CD4-positive, alpha-beta T cell (primary cell): ENCODE measurements at regions not wholly inside any gene's neighbourhood (a gene's known extent, or its start where the extent isn't known, plus 50 kb on each side); places are given as distances from the start of the nearest gene placed in this dataset.

Source experiments
- ATAC-seq: fragments of 200-7000 bp; cut with Tn5 transposase; one replicate; pipeline ENCODE4 v1.10.0; 2022; ENCODE audit warnings: mild to moderate bottlenecking; ENCODE audit not compliant: poor library complexity
- CTCF ChIA-PET: fragments of 350-600 bp; sonication (Branson Sonifier 250); formaldehyde crosslinking; loops from one replicate; lab custom pipeline; 2021; ENCODE audit warnings: antibody characterized with exemption, inconsistent platforms; lab: Charles Lee
- POLR2A ChIA-PET: fragments of 350-600 bp; sonication (Branson Sonifier 250); formaldehyde crosslinking; loops from one replicate; lab custom pipeline; 2021; ENCODE audit warnings: antibody characterized with exemption, inconsistent platforms; lab: Charles Lee
- DNase-seq, 14 experiments: peaks; one replicate each; pipeline ENCODE4 v3.0.0-alpha.2; 2013 to 2020; ENCODE audit warnings: mixed read lengths in 2 of 14
- H3K27ac ChIP-seq, 2 donors: one replicate each; pipeline versions ENCODE4 v1.5.1 to v1.7.0; 2013; ENCODE audit warnings: low read length in 2 of 2, low read depth in 1 of 2, mild to moderate bottlenecking in 1 of 2
- H3K27me3 ChIP-seq, 2 experiments: 1 replicate in 1 of 2; 2 replicates in 1 of 2; pipeline versions ENCODE4 v1.6.1 to v1.7.0; 2013; ENCODE audit warnings: low read length in 2 of 2, control low read depth in 1 of 2, mild to moderate bottlenecking in 1 of 2, moderate library complexity in 1 of 2; ENCODE audit not compliant: insufficient read depth in 2 of 2, control insufficient read depth in 1 of 2
- H3K36me3 ChIP-seq: one replicate; pipeline ENCODE4 v1.6.1; 2013; ENCODE audit warnings: low read length, control low read depth; ENCODE audit not compliant: insufficient read depth
- H3K4me1 ChIP-seq: one replicate; pipeline ENCODE4 v1.6.1; 2013; ENCODE audit warnings: low read length, control low read depth; ENCODE audit not compliant: insufficient read depth
- H3K4me3 ChIP-seq: one replicate; pipeline ENCODE4 v1.5.1; 2013; ENCODE audit warnings: mild to moderate bottlenecking, low read length, moderate library complexity
- H3K9me3 ChIP-seq, 2 experiments: 1 replicate in 1 of 2; 2 replicates in 1 of 2; pipeline versions ENCODE4 v1.6.1 to v1.7.0; 2013; ENCODE audit warnings: low read length in 2 of 2, mild to moderate bottlenecking in 2 of 2, control low read depth in 1 of 2, moderate library complexity in 1 of 2; ENCODE audit not compliant: control insufficient read depth in 1 of 2, insufficient read depth in 1 of 2
- H3K27ac Mint-ChIP-seq: one replicate; pipeline ENCODE4 v1.8.0; 2020; ENCODE audit warnings: mixed read lengths
- H3K27me3 Mint-ChIP-seq: one replicate; pipeline ENCODE4 v1.8.0; 2021; ENCODE audit warnings: mixed read lengths
- H3K36me3 Mint-ChIP-seq: one replicate; pipeline ENCODE4 v1.8.0; 2021; ENCODE audit warnings: low read depth, mixed read lengths
- H3K4me1 Mint-ChIP-seq: one replicate; pipeline ENCODE4 v1.8.0; 2021; ENCODE audit warnings: low read depth, mixed read lengths
- H3K4me3 Mint-ChIP-seq: one replicate; pipeline ENCODE4 v1.8.0; 2020; ENCODE audit warnings: mild to moderate bottlenecking, mixed read lengths
- H3K9me3 Mint-ChIP-seq: one replicate; pipeline ENCODE4 v1.8.0; 2020; ENCODE audit warnings: mixed read lengths
- intact Hi-C, 2 experiments: fragments of 100-400 bp; cut with DNase I in 1 of 2; cut with micrococcal nuclease in 1 of 2; formaldehyde crosslinking; loops; one replicate each; pipeline versions ENCODE4 v1.15.1 to v1.9.0; 2023 to 2025; cut with DNase I, micrococcal nuclease
- TF ChIP-seq, protein P1 (sequence below): fragments of 200-600 bp; IDR thresholded peaks from one replicate; pipeline ENCODE4 v1.8.0; 2022; ENCODE audit warnings: antibody characterized with exemption, mild to moderate bottlenecking

DNA sequence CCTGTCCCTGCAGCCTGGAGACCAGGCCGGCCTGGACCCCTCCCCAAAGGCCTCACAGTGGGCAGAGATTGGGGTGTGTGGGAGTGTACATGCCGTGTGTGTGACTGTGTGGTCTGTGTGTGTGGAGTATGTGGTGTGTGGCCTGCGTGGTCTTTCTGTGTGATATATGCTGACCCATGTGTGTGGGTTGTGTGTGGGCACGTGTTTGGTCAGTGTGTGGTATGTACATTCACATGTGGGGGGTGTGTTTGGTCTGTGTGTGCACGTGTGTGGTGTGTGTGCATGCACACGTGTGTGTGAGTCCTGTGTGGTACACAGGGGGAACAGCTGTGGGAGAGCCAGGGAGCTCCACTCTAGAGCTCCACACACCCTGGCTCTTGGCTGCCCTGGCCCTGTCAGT is 1185.1 kb downstream of the BRD1 start:
- H3K36me3 ChIP-seq = no peaks in the 10 kb centered on the region
- no peak overlapping the region for H3K4me3 ChIP-seq
- TF ChIP-seq, protein P1, sequence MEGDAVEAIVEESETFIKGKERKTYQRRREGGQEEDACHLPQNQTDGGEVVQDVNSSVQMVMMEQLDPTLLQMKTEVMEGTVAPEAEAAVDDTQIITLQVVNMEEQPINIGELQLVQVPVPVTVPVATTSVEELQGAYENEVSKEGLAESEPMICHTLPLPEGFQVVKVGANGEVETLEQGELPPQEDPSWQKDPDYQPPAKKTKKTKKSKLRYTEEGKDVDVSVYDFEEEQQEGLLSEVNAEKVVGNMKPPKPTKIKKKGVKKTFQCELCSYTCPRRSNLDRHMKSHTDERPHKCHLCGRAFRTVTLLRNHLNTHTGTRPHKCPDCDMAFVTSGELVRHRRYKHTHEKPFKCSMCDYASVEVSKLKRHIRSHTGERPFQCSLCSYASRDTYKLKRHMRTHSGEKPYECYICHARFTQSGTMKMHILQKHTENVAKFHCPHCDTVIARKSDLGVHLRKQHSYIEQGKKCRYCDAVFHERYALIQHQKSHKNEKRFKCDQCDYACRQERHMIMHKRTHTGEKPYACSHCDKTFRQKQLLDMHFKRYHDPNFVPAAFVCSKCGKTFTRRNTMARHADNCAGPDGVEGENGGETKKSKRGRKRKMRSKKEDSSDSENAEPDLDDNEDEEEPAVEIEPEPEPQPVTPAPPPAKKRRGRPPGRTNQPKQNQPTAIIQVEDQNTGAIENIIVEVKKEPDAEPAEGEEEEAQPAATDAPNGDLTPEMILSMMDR = no peak
- H3K9me3 Mint-ChIP-seq = no peaks in the 10 kb centered on the region
- no peak overlapping the region for H3K4me3 Mint-ChIP-seq
- no peaks in the 10 kb centered on the region for H3K4me1 Mint-ChIP-seq
- H3K36me3 Mint-ChIP-seq = no peaks in the 10 kb centered on the region
- H3K27ac Mint-ChIP-seq = no peak overlapping the region
- POLR2A ChIA-PET = no interaction called here
- H3K9me3 ChIP-seq = peaks cover 0 to 16% of the 10 kb centered on the region in 2 experiments
- CTCF ChIA-PET = no interaction called here
- no peaks in the 10 kb centered on the region for H3K4me1 ChIP-seq
- H3K27me3 ChIP-seq = no peaks in the 10 kb centered on the region
- H3K27me3 Mint-ChIP-seq = no peaks in the 10 kb centered on the region
- ATAC-seq (no peak), DNase-seq (no peak)
- intact Hi-C loops = no loop called here
- no peak overlapping the region for H3K27ac ChIP-seq

DNA sequence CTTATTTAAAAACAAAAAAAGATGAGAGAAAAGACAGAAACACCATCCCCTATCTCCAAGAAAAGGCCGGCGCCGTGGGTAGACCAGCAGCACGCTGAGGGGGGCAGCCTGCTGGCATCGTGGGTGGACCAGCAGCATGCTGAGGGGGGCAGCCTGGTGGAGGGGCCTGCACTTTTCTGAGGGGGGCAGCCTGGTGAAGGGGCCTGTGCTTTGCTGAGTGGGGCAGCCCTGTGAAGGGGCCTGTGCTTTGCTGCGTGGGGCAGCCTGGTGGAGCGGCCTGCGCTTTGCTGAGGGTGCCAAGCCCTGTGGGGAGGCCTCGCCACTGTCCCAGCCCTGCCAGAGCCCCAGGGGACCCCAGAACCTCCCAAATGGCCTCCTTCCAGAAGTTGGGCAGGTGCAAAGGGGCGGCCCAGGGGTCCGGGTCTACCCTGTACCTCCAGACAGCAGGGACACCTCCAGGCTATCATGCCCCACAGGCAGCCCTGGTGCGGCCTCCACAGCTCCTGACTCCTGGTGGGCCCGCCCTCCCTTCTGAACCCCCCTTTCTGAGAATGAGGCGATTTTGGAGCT is 1185.7 kb downstream of the BRD1 start:
- H3K27ac Mint-ChIP-seq = no peak overlapping the region
- no peaks in the 10 kb centered on the region for H3K36me3 Mint-ChIP-seq
- H3K27me3 Mint-ChIP-seq = no peaks in the 10 kb centered on the region
- H3K4me3 Mint-ChIP-seq = no peak overlapping the region
- DNase-seq (no peak), ATAC-seq (no peak)
- H3K36me3 ChIP-seq = no peaks in the 10 kb centered on the region
- intact Hi-C loops = no loop called here
- no peaks in the 10 kb centered on the region for H3K9me3 Mint-ChIP-seq
- H3K9me3 ChIP-seq = peaks cover 0 to 12% of the 10 kb centered on the region in 2 experiments
- H3K27me3 ChIP-seq = no peaks in the 10 kb centered on the region
- no peak overlapping the region for H3K4me3 ChIP-seq
- TF ChIP-seq, protein P1 = no peak
- H3K4me1 ChIP-seq = no peaks in the 10 kb centered on the region
- CTCF ChIA-PET = no interaction called here
- H3K4me1 Mint-ChIP-seq = no peaks in the 10 kb centered on the region
- POLR2A ChIA-PET = no interaction called here
- H3K27ac ChIP-seq = no peak overlapping the region

DNA sequence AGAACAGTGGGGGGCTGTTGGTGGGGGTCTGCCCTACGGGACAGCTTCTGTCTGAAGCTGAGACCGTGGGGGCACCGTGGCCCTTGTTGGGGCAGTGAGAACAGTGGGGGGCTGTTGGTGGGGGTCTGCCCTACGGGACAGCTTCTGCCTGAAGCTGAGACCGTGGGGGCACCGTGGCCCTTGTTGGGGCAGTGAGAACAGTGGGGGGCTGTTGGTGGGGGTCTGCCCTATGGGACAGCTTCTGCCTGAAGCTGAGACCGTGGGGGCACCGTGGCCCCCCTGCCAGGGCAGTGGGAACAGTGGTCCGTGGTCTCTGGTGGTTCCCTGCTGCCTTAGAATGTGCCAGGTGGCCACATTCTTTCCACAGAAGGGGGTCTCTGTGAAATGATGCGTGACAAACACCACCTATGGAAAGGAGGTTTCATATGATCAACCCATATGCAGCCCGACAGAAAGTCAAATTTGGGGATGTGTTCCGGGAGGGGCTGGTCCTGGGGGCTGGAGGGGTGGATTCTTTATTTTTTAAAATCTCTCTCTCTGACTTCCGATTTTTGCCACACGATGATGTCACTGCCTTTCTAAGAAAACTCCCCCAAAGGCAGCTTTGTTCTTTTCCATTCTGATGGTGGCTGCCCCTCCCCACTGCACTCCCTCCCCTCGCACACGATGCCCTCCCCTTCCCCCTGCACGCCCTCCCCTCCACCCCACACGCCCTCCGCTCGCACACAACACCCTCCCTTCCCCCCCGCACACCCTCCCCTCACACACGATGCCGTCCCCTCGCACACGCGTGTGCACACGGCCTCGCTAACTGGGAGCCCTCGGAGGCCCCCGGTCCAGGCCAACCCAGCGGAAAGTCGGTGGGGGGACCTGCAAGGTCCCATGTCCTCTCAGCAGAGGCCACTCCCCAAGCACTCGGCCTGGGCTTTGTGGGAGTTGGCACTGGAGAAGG is 1186.5 kb downstream of the BRD1 start:
- Mint-ChIP-seq H3K27ac (no peak overlapping the region), H3K4me3 (no peak overlapping the region), H3K36me3 (no peaks in the 10 kb centered on the region), H3K4me1 (peaks cover 3% of the 10 kb centered on the region), H3K27me3 (no peaks in the 10 kb centered on the region), H3K9me3 (no peaks in the 10 kb centered on the region)
- Histone ChIP-seq H3K9me3 (peaks cover 0 to 12% of the 10 kb centered on the region in 2 experiments), H3K27me3 (no peaks in the 10 kb centered on the region), H3K4me3 (no peak overlapping the region), H3K4me1 (peaks cover under 1% of the 10 kb centered on the region), H3K27ac (no peak overlapping the region), H3K36me3 (no peaks in the 10 kb centered on the region)
- ATAC-seq = no peak
- CTCF ChIA-PET = no interaction called here
- intact Hi-C loops = no loop called here
- DNase-seq = no peak
- TF ChIP-seq, protein P1 = no peak
- POLR2A ChIA-PET = no interaction called here
